Keratinocyte (primary cell): ENCODE measurements at regions not wholly inside any gene's neighbourhood (a gene's known extent, or its start where the extent isn't known, plus 50 kb on each side); places are given as distances from the start of the nearest gene placed in this dataset.

Experiments used
- DNase-seq: peaks from one replicate; pipeline ENCODE4 v3.0.0-alpha.2; 2011; ENCODE audit warnings: low read depth, missing footprints, low spot score
- FAIRE-seq: peaks from 2 replicates; lab custom pipeline; 2011; peaks lifted over from hg19 to GRCh38; lab: Jason Lieb, UNC
- H2AFZ ChIP-seq: 2 replicates; pipeline ENCODE4 v1.6.0; 2012; ENCODE audit warnings: low read length, control low read depth, inconsistent platforms; ENCODE audit not compliant: control insufficient read depth
- H3K27ac ChIP-seq: 2 replicates; pipeline ENCODE4 v1.5.1; 2011; ENCODE audit warnings: low read length; ENCODE audit not compliant: control insufficient read depth, insufficient read depth
- H3K27me3 ChIP-seq: 3 replicates; pipeline ENCODE4 v1.6.0; 2011; ENCODE audit warnings: low read length; ENCODE audit not compliant: control insufficient read depth, insufficient read depth; ENCODE audit errors: extremely low read depth
- H3K36me3 ChIP-seq, 2 experiments: 2 replicates in 1 of 2; 3 replicates in 1 of 2; pipeline ENCODE4 v1.5.1; 2011; ENCODE audit warnings: low read length in 2 of 2, mild to moderate bottlenecking in 1 of 2; ENCODE audit not compliant: control insufficient read depth in 2 of 2, insufficient read depth in 2 of 2; ENCODE audit errors: extremely low read depth in 1 of 2
- H3K4me1 ChIP-seq: 3 replicates; pipeline ENCODE4 v1.5.1; 2011; ENCODE audit warnings: low read length; ENCODE audit not compliant: control insufficient read depth, insufficient read depth; ENCODE audit errors: extremely low read depth
- H3K4me2 ChIP-seq: 3 replicates; pipeline ENCODE4 v1.6.0; 2011; ENCODE audit warnings: low read depth, low read length; ENCODE audit not compliant: control insufficient read depth, insufficient read depth; ENCODE audit errors: extremely low read depth
- H3K4me3 ChIP-seq, 3 experiments: fragments of 200-600 bp in 1 of 3; sonication (generic) in 1 of 3; 2 replicates in 2 of 3; 3 replicates in 1 of 3; pipeline ENCODE4 v1.5.1; 2011 to 2016; ENCODE audit warnings: low read length in 3 of 3, mild to moderate bottlenecking in 3 of 3, control low read depth in 2 of 3, inconsistent platforms in 1 of 3, low read depth in 1 of 3, mixed read lengths in 1 of 3, mixed run types in 1 of 3, moderate library complexity in 1 of 3; ENCODE audit not compliant: control insufficient read depth in 2 of 3, insufficient read depth in 2 of 3; ENCODE audit errors: extremely low read depth in 1 of 3
- H3K79me2 ChIP-seq: 2 replicates; pipeline ENCODE4 v1.6.0; 2012; ENCODE audit warnings: low read length; ENCODE audit not compliant: control insufficient read depth, insufficient read depth
- H3K9ac ChIP-seq: 3 replicates; pipeline ENCODE4 v1.6.0; 2011; ENCODE audit warnings: low read length; ENCODE audit not compliant: control insufficient read depth, insufficient read depth; ENCODE audit errors: extremely low read depth
- H3K9me1 ChIP-seq: 3 replicates; pipeline ENCODE4 v1.6.0; 2011; ENCODE audit warnings: low read length; ENCODE audit not compliant: control insufficient read depth, insufficient read depth; ENCODE audit errors: extremely low read depth
- H3K9me3 ChIP-seq: 2 replicates; pipeline ENCODE4 v1.5.1; 2012; ENCODE audit warnings: low read depth, low read length; ENCODE audit not compliant: control insufficient read depth
- H4K20me1 ChIP-seq: 3 replicates; pipeline ENCODE4 v1.6.0; 2011; ENCODE audit warnings: low read length; ENCODE audit not compliant: control insufficient read depth, insufficient read depth; ENCODE audit errors: extremely low read depth
- EZH2 ChIP-seq: IDR thresholded peaks from one replicate; pipeline ENCODE4 v1.6.1; 2012; ENCODE audit warnings: inconsistent platforms, mild to moderate bottlenecking, low read length, moderate library complexity
- dilution Hi-C: fragments of 300-500 bp; cut with MboI; formaldehyde crosslinking; loops from one replicate; pipeline ENCODE4 v1.7.0; 2020; ENCODE audit warnings: low sequenced_read_pairs; ENCODE audit not compliant: extremely low pct_ligation_motif_present
- TF ChIP-seq, protein P1 (sequence below), 3 experiments: IDR thresholded peaks in 1 of 3; conservative IDR thresholded peaks in 1 of 3; optimal IDR thresholded peaks in 1 of 3; 2 replicates in 2 of 3; 3 replicates in 1 of 3; pipeline versions ENCODE3 to v1.5.1; 2011; ENCODE audit warnings: low read length in 3 of 3, mild to moderate bottlenecking in 3 of 3, moderate library complexity in 2 of 3, control low read depth in 1 of 3, inconsistent platforms in 1 of 3; ENCODE audit not compliant: insufficient read depth in 2 of 3; ENCODE audit errors: extremely low read depth in 1 of 3

DNA sequence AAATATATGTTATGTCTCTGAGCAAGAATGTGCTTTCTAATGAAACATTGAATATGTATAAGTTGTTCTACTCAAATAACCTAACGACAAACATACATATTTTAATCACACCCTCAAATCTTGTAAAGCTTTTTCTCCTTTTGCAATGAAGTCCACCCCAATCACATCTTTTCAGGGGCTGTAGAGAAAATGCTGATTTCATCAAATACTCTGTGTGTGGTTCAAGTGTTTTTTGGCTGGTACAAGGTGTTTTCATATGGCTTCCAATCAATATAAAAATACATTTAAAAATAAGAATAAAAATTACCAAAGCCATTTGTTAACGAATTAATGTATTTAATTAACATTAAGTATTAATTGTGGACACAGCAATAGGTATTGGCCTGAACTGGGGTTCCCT is 57.2 kb upstream of the TMEM196 start:
- Histone ChIP-seq H4K20me1 (no peaks in the 10 kb centered on the region), H3K9ac (no peak overlapping the region), H2AFZ (no peak overlapping the region), H3K79me2 (no peaks in the 10 kb centered on the region), H3K27me3 (no peaks in the 10 kb centered on the region), H3K9me1 (no peaks in the 10 kb centered on the region), H3K4me1 (peaks cover 9% of the 10 kb centered on the region), H3K36me3 (no peaks in the 10 kb centered on the region), H3K4me2 (no peak overlapping the region), H3K27ac (no peak overlapping the region), H3K9me3 (no peaks in the 10 kb centered on the region), H3K4me3 (no peak overlapping the region)
- TF ChIP-seq, protein P1, sequence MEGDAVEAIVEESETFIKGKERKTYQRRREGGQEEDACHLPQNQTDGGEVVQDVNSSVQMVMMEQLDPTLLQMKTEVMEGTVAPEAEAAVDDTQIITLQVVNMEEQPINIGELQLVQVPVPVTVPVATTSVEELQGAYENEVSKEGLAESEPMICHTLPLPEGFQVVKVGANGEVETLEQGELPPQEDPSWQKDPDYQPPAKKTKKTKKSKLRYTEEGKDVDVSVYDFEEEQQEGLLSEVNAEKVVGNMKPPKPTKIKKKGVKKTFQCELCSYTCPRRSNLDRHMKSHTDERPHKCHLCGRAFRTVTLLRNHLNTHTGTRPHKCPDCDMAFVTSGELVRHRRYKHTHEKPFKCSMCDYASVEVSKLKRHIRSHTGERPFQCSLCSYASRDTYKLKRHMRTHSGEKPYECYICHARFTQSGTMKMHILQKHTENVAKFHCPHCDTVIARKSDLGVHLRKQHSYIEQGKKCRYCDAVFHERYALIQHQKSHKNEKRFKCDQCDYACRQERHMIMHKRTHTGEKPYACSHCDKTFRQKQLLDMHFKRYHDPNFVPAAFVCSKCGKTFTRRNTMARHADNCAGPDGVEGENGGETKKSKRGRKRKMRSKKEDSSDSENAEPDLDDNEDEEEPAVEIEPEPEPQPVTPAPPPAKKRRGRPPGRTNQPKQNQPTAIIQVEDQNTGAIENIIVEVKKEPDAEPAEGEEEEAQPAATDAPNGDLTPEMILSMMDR (optimal IDR thresholded peaks at IDR 0.05 in 1 of 3, IDR thresholded peaks at IDR 0.05 in 1 of 3, conservative IDR thresholded peaks at IDR 0.05 in 1 of 3; ENCODE audit: extremely low read depth in 1 of 3, insufficient read depth in 2 of 3, low read length in 3 of 3), result no peak
- no peak for TF ChIP-seq EZH2
- FAIRE-seq, result no peak
- dilution Hi-C loops, result no loop called here
- no peak for DNase-seq
